Stimulated activated CD4-positive, alpha-beta T cell treated with anti-CD3 and anti-CD28 coated beads, Interleukin-2, amount 100 ng/mL, for 4 hours (primary cell): ENCODE measurements at regions not wholly inside any gene's neighbourhood (a gene's known extent, or its start where the extent isn't known, plus 50 kb on each side); places are given as distances from the start of the nearest gene placed in this dataset.

ENCODE experiments used
- DNase-seq: peaks from one replicate; pipeline ENCODE4 v3.0.0-alpha.2; 2020; ENCODE audit warnings: low read depth

DNA sequence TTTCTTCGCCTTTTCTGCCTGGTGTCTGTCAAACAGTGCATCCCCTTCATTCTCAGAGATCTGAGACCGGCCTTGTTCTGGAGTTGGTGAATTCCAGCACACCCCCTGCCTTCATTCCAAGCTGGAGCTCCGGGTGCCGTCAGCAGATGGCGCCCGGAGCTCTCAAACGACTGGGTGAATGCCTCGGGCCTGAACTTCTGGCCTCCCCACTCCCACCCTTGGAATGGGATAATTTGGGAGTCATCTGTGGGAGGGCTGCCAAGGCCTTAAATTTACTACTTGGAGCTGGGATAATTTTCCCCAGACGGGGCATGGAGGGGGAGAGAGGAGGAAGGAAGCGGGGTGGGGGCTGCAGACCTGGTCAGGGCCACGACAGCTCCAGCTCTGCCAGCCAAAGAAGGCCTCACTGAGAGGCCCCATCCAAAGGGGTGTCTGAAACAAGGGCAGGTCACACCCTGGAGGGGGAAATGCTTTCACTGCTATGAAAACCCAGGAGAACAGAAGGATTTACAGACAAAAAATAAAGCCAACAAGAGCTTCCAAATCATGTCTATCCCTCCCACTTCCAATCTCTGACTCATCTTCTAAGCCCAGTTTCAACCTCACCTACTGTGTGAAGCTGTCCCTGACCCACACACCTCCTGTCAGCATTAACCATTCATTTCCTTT, 187.9 kb downstream of the OPA1 start:
- DNase-seq: no peak

DNA sequence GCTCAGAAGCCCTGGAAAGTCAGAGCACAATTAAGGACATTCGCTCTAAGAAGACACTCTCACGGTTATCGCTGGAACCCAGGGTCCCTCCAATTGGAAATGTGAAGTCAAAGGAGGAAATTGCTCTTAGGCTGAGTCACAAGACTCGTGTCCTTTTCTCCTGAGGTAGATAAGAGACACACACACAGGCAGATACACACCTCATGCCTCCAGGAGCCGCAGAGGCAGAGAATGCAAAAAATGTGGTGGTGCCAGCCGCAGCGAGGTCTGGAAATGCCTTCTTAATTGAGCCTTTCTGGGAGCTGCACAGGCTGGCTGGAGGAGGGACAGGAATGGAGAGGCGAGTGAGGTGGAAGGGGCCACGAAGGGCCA, 189.3 kb downstream of the OPA1 start:
- no peak for DNase-seq

DNA sequence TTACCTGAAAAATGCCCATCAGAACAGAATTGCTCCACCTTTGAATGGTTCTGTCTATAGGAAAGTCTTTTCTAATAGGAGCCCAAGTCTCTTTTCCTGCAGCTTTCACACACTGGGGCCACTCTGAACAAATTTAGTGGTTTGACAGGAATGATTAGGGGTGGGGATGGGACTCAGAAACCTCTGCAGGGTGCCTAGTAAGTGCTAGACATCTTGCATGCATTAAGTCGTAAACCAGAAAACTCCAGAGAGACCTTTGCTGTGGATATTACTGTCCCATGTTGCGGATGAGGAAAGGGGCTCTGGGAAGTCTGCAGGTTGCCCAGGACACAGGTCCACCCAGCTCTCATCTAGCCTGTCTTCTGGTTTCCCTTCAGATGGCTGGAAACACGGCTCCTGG, 189.7 kb downstream of the OPA1 start:
- DNase-seq: no peak

DNA sequence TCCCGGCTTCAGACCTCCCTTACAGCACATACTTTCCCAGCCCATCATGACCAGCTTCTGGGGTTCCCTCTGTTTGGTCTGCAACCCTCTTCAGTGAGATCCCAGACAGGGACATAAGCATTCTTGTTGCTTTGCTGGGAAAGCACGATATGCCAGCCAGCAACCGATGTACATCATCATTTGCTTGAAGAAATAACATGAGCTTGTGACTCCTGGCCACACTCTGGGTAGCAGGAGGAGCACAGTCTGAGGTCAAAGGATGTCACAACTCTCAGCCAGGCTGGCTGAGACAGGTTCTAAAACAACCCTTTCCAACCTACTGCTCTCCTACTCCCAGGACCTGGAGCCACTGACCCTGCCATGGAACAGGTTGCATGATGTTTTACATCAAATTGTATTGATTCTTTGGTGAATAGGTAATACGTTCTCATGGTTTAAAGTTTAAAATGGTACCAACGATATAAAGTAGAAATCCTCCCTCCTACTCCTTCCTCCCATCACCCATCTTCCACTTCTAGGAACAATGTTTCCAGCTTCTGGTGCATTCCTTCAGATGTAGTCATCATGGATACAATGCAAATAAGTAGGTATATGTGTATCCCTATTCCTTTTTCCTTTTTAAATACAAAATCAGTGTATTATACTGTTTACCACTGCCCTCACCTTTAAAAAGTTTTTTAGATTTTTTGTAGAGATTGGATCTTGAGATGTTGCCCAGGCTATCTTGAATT, 190.3 kb downstream of the OPA1 start:
- DNase-seq: no peak

GRCh38 chr3:193784822-193785221, 191.8 kb downstream of the OPA1 start:
- no peak for DNase-seq

- no peak for DNase-seq
These were observed 194.5 kb downstream of the OPA1 start for GRCh38 chr3:193787496-193787870.

GRCh38 chr3:193788189-193788991, 195.4 kb downstream of the OPA1 start:
- DNase-seq: no peak

DNA sequence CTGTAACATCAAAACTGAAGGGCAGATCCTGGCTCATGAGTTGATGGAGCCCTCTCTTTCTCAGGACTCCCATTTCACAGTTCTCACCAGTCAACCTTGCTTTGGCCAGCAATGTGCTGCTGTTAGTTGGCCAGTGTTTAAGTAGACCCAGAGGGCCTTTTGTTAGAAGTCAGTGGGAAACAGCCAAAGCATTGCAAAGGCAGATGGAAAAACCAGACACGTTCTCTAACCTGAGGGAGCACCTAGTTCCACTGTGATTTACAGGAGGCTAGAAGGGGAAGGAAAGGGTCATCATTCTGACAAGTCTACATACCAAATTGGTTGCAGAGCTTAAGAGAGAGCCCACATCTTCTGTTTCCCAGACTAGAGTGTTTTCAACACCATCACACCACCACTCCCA, 196.4 kb downstream of the OPA1 start:
- DNase-seq: no peak

GRCh38 chr3:193790086-193790990, 197.3 kb downstream of the OPA1 start:
- no peak for DNase-seq

GRCh38 chr3:193791041-193792032, 198.3 kb downstream of the OPA1 start:
- DNase-seq: no peak

DNA sequence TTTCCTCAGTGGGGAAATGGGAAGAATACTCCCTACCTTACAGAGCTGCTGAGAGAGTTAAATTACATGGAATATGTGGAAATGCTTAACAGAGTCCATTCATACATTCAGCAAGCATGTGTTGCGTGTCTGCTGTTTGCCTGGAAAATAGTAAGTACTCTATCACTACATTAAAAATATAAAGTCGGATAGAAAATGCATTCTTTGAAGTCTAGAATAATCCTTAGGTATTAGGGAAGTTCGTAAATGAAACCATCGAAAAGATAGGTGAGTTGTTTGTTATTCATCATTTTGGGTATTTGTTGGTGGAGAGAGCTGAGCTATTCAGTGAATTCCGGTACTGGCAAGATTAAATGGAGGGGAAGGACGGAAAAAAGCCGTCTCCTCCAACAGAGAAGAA, 200.1 kb downstream of the OPA1 start:
- DNase-seq: no peak

- no peak for DNase-seq
These were observed 201.2 kb downstream of the OPA1 start for GRCh38 chr3:193794002-193794881.

DNA sequence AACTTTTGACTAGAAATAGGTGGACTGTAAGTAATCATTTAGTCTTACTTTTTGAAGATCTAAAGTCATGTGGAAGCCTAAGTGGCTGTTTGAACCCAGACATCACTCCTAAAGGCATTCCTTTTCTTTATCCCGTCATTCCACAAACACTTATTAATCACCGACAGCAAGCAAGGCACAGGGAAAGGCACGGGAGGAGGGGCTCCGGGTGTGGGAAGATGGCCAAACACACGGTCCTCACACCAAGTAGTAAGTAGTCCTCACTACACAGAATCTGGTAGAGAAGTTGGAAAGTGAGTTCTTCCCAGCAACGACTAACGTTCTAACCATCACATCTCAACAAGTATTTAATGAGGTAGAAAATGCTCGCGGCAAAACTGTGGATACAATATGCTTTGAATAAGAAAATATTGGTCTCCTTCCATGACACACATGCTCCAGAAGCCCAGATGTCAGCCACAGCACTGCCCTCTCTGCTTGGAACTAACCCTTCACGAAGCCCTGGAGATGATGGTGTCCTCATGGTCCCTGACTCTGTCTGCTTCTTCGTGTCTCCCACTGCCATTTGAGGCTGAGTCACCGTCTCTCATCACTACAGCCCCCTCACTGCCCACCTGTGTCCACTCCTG, 202.2 kb downstream of the OPA1 start:
- no peak for DNase-seq

DNA sequence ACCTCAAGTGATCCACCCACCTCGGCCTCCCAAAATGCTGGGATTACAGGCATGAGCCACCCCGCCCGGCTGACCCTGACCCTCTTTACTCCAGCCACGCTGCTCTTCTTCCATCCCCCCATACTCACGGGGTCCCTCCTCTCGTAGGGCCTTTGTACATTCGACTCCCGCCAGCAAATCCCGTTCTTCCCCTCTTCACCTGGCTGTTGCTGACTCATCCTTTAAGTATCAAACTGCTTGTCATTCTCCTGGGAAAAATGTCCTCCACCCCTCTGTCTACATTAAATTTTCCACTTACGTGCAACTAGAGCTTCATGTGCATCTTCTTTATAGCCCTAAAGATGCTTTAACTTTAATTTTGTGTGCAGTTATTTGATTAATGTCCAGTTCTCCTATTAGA, 203.1 kb downstream of the OPA1 start:
- no peak for DNase-seq

DNA sequence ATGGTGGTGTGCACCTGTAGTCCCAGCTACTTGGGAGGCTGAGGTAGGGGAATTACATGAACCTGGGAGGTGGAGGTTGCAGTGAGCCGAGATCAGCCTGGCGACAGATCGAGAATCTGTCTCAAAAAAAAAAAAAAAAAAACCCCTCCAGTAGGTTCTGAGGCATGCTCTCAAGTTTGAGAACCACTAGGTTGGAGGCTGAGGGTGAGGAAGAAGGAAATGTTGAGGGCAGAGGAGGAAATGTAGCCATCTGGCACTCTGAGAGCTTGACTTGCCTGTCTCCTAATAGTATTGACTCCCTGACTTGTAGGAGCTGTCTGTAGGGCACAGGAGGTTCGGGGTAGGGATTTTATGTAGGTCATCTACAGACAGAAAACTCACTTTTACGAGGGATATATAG, 204.6 kb downstream of the OPA1 start:
- no peak for DNase-seq

- no peak for DNase-seq
These were observed 205.0 kb downstream of the OPA1 start for GRCh38 chr3:193798051-193798450.

- no peak for DNase-seq
These were observed 207.4 kb downstream of the OPA1 start for GRCh38 chr3:193800138-193801043.

DNA sequence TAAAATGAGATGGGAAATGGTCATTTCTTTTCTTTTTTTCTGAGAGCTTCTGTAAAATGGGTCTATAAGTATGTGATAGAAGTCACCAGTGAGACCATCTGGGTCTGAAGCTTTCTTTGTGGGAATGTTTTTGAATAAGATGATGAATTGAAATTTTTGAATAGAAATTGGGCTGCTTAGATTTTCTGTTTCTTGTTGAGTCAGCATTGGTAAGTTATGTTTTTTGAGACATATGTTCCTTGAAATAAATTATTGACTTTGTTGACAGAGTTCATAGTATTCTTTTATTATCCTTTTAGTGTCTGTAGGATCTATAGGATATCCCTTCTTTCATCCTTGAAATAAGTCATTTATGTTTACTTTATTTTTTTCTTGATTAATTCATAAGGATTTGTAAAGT, 208.1 kb downstream of the OPA1 start:
- DNase-seq: no peak
